ENCODE measurements at regions not wholly inside any gene's neighbourhood (a gene's known extent, or its start where the extent isn't known, plus 50 kb on each side); places are given as distances from the start of the nearest gene placed in this dataset.

GRCh38 chr9:120265791-120266190, 314.2 kb downstream of the CDK5RAP2 start:
- no peak for TF ChIP-seq GATA3 (IDR thresholded peaks at IDR 0.05; ENCODE audit: low read depth, low read length)
- TF ChIP-seq GATA2 (IDR thresholded peaks at IDR 0.05; ENCODE audit: low read depth, low read length): no peak

GRCh38 chr9:120264528-120264927, 315.4 kb downstream of the CDK5RAP2 start:
- TF ChIP-seq GATA3 (IDR thresholded peaks at IDR 0.05; ENCODE audit: low read depth, low read length) (no peak), GATA2 (IDR thresholded peaks at IDR 0.05; ENCODE audit: low read depth, low read length) (no peak)

DNA sequence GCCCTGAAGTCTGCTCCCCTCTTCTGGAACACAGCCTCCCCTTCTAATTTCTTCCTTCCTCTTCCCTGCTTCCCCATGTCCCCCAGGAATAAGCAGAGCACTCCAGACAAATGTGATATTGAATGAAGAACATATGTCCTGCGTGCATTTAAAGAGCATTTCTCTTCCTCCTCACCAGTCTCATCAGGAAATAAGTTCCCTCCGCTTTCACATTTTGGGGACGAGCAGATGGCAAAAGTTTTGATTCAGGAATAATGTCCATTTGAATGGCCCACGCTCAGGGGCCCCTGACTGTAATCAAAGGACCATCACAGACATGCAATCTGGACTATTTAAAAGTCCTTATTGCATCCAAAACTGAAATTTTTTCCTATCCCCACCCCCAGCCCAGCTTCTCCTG, 316.1 kb downstream of the CDK5RAP2 start:
- TF ChIP-seq GATA2 (IDR thresholded peaks at IDR 0.05; ENCODE audit: low read depth, low read length): no peak

GRCh38 chr9:120261419-120261818, 318.5 kb downstream of the CDK5RAP2 start:
- no peak for TF ChIP-seq GATA2 (IDR thresholded peaks at IDR 0.05; ENCODE audit: low read depth, low read length)
- TF ChIP-seq GATA3 (IDR thresholded peaks at IDR 0.05; ENCODE audit: low read depth, low read length): no peak

DNA sequence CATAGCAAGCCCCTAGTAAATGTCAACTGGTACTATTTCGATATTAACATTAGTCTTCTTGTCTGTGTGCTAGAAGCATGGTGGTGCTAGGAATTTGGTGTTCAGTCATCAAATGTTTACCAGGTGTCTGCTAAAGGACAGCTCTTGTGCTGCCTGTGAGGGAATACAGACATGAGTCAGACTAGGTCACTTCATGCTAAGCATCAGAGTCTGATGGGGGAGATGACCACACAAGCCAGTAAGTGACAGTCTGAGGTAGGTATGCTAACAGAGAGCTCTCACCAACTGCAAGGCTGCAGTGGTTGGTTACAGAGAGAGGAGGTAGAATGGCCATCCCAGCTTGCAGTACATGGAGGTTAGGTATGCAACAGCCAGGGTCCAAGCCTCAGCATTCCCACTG, 320.9 kb downstream of the CDK5RAP2 start:
- no peak for TF ChIP-seq GATA2 (IDR thresholded peaks at IDR 0.05; ENCODE audit: low read depth, low read length)
- TF ChIP-seq GATA3 (IDR thresholded peaks at IDR 0.05; ENCODE audit: low read depth, low read length): no peak

DNA sequence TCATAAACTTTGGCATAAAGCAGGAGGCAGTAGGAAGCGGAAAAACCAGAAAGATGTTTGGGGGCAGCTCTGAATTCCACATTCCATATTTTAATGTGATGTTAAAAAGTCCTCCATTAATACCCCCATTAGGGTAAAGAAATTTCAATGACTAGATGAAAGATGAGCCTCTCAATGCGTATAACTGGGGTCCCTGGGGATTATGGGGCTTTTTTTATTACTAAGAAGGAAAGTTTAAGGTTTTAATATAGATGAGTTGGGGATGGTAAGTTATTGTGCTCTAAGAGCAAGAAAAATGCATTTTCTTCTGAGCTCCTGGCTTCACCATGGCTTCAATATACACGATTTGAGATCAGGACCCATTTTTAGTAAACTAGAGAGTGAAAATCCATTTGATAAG, 321.9 kb downstream of the CDK5RAP2 start:
- TF ChIP-seq GATA2 (IDR thresholded peaks at IDR 0.05; ENCODE audit: low read depth, low read length) (no peak), GATA3 (IDR thresholded peaks at IDR 0.05; ENCODE audit: low read depth, low read length) (no peak)

- TF ChIP-seq GATA3 (IDR thresholded peaks at IDR 0.05; ENCODE audit: low read depth, low read length) (no peak), GATA2 (IDR thresholded peaks at IDR 0.05; ENCODE audit: low read depth, low read length) (no peak)
Measured at GRCh38 chr9:120257483-120257882, 322.5 kb downstream of the CDK5RAP2 start.

GRCh38 chr9:120256146-120256545, 323.8 kb downstream of the CDK5RAP2 start:
- TF ChIP-seq GATA3 (IDR thresholded peaks at IDR 0.05; ENCODE audit: low read depth, low read length): no peak
- TF ChIP-seq GATA2 (IDR thresholded peaks at IDR 0.05; ENCODE audit: low read depth, low read length): no peak

DNA sequence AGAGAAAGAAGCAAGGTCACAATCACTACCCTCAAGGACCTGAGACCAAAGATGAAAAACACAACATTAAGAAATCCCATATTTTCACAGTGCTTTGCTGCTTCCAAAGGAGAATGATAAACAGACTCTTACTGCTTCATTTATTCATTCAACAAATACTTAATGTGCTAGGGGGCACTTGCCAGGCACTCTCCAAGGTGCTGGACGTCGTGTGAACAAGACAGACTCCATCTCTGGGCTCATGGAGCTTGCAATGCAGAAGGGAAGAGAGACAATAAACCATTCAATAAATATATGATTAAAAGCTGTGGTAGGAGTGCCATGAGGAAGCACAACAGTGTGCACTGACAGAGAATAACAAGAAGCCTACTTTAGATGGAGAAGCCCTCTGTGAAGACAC, 327.7 kb downstream of the CDK5RAP2 start:
- TF ChIP-seq GATA3 (IDR thresholded peaks at IDR 0.05; ENCODE audit: low read depth, low read length) (no peak), GATA2 (IDR thresholded peaks at IDR 0.05; ENCODE audit: low read depth, low read length) (no peak)

DNA sequence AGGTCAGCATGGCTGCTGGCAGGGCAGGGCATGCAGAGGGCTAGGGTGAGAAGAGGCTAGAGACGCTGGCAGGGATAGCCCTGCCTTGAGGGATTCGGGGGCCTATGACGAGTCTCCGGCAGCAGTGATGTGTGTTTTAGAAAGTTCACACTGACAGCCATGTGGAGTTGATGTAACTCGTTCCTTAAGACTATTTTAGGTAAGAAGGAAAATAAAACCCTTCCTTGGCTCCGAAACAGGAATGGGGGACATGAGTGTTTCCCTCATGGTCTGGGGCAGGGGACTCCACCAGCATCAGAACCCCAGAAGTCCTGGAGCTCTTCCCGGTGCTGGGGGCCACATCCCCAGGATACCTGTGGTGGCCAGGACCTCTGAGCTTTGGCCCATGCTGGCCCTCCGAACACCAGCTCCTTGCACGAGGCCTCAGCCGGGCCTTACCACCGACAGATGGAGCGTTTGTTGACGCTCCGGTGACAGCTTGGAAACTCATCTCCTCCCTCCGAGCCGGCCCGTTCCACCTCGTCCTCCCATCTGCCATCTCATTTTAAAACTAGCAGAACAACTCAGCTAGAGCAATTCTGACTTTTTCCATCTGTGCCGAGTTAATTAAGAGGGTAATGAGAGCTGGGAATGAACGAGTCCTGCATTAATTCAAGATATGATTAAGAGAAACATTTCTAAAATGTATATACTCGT, 337.7 kb downstream of the CDK5RAP2 start:
- TF ChIP-seq GATA3 (IDR thresholded peaks at IDR 0.05; ENCODE audit: low read depth, low read length) (no peak), GATA2 (IDR thresholded peaks at IDR 0.05; ENCODE audit: low read depth, low read length) (no peak)

GRCh38 chr9:120236596-120236995, 343.4 kb downstream of the CDK5RAP2 start:
- TF ChIP-seq GATA3 (IDR thresholded peaks at IDR 0.05; ENCODE audit: low read depth, low read length): no peak
- no peak for TF ChIP-seq GATA2 (IDR thresholded peaks at IDR 0.05; ENCODE audit: low read depth, low read length)

DNA sequence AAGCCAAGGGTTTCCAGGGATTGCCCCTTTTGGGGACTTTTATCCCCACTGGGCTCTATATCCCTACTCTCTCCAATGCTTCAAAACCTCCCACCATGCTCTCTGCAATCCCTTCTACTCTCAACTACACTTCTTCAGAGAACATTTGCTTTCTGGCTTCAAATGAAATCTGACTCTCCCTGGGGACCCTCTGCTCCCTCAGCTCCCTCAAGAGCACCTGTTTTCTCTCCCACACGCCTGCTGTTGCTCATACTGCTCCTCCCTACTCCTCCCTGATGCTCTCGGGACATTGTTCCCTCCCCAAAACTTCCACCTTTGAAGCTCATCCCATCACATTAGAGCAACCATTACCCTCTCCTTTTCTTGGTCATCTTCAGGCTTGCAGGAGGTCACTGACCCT, 344.9 kb downstream of the CDK5RAP2 start:
- TF ChIP-seq GATA3 (IDR thresholded peaks at IDR 0.05; ENCODE audit: low read depth, low read length) (no peak), GATA2 (IDR thresholded peaks at IDR 0.05; ENCODE audit: low read depth, low read length) (no peak)

GRCh38 chr9:120230227-120230626, 349.7 kb downstream of the CDK5RAP2 start:
- no peak for TF ChIP-seq GATA2 (IDR thresholded peaks at IDR 0.05; ENCODE audit: low read depth, low read length)
- TF ChIP-seq GATA3 (IDR thresholded peaks at IDR 0.05; ENCODE audit: low read depth, low read length): no peak

DNA sequence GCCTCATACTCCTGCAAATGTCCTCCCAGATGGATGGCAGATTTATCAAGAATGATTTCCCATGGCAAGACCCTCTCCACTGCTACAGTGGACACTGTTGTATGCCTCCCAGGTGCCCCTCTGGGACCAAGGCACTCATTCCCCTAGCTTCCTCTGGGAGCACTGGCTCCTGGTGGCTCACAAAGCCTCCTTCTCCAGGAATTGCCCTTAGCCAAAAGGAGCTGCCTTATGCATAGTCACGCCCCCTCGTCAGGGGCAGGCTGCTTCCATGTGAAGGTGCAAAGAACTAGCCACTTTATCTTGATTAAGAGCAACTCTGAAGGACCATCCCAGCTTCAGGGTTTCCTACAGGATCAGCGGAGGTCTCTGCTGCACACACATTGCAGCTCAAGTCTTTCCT, 358.1 kb downstream of the CDK5RAP2 start:
- no peak for TF ChIP-seq GATA2 (IDR thresholded peaks at IDR 0.05; ENCODE audit: low read depth, low read length)
- no peak for TF ChIP-seq GATA3 (IDR thresholded peaks at IDR 0.05; ENCODE audit: low read depth, low read length)

GRCh38 chr9:120214332-120214731, 365.6 kb downstream of the CDK5RAP2 start:
- TF ChIP-seq GATA3 (IDR thresholded peaks at IDR 0.05; ENCODE audit: low read depth, low read length) (no peak), GATA2 (IDR thresholded peaks at IDR 0.05; ENCODE audit: low read depth, low read length) (no peak)

- TF ChIP-seq GATA2 (IDR thresholded peaks at IDR 0.05; ENCODE audit: low read depth, low read length) (no peak), GATA3 (IDR thresholded peaks at IDR 0.05; ENCODE audit: low read depth, low read length) (no peak)
Measured at GRCh38 chr9:120212853-120213200, 367.1 kb downstream of the CDK5RAP2 start.

Data from SH-SY5Y (cell line).